Colon (tissue), 2 donors: ENCODE measurements at regions not wholly inside any gene's neighbourhood (a gene's known extent, or its start where the extent isn't known, plus 50 kb on each side); places are given as distances from the start of the nearest gene placed in this dataset.

ENCODE experiments used
- FAIRE-seq: peaks from 2 replicates; lab custom pipeline; 2012; peaks lifted over from hg19 to GRCh38; lab: Jason Lieb, UNC
- donor health status: control.
- donor health status: control.

GRCh38 chr4:128354205-128354821 is 66.7 kb upstream of the PGRMC2 start:
- FAIRE-seq: no peak

- no peak for FAIRE-seq
Observed at GRCh38 chr4:128353791-128354190, 66.2 kb upstream of the PGRMC2 start.

DNA sequence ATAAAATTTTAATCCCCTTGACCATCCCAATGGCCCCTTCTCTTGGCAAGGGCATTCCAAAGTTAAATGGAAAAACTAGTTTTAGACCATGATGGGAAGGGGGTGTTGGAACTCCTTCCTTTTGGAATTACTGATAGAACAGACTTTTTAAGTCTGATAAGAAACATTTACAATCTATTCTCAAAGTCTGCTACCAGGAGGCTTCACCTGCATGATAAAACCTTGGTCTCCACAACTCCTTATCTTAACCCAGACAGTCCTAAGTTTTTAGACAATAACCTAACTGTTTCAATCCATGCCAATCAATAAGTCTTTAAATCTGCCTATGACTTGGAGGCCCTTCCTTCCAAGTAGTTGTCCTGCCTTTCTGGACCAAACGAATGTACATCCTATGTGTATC is 63.9 kb upstream of the PGRMC2 start:
- no peak for FAIRE-seq

GRCh38 chr4:128350449-128351045 is 62.9 kb upstream of the PGRMC2 start:
- no peak for FAIRE-seq

- FAIRE-seq: no peak
Observed at GRCh38 chr4:128349921-128350320, 62.3 kb upstream of the PGRMC2 start.

DNA sequence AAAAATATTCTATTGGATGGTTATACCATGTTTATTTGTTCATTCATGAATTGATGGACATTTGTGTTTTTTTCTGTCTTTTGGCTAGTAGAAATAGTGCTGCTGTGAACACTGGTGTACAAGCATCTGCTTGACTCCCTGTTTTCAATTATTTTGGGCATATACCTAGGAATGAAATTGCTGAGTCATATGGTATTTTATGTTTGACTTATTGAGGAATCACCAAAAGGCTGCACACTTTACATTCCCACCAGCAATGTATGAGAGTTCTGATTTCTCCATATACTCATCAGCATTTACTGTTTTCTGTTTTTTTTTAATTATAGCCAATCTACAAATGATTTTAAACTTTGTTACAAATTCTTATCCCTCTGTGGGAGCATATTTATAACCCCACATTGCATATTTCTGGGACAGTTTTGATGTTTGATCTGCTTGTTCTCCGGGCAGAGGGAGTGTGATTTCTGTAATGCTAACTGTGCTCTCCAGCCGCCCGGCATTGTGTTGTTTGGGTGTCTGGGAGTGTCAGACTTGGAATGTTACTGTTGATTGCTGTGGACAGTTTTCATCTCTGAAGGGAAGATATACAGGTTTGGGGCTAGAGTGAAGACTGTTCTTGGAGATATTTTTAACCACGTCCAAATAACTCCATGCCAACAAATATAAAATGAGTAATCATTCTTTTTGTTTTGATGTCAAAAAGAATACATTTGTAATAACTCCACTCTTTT is 60.5 kb upstream of the PGRMC2 start:
- no peak for FAIRE-seq

GRCh38 chr4:128347175-128347868 is 59.7 kb upstream of the PGRMC2 start:
- FAIRE-seq: no peak

DNA sequence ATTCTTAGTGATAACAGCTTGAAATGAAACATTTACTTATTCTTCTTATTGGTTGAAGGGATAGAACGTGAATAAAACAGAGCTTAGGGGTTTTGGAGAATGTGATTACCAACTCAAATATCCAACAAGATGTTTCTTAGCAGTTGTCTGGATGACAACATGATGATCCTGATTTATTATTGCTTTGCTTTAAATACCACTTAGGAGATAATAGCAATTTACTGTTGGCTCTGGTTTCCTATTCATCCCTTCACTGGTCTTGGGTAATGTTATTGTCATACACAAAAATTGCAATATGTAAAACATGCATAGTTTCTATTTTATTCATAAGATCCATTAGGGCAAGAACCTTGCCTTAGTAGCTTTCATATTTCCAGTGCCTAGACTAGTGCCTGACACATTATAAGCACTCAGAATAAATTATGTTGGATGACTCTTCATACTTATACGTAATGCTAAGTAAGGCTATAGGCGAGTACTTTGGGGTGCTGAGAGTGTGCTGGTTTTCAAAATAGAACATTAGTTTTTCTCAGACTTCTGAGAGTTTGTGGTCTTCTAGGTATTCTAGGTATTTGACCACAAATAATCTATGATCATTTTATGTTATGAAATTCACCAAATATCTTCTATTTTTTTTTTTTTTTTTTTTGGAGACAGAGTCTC is 58.6 kb upstream of the PGRMC2 start:
- FAIRE-seq: no peak

GRCh38 chr4:128345650-128346049 is 58.0 kb upstream of the PGRMC2 start:
- no peak for FAIRE-seq

DNA sequence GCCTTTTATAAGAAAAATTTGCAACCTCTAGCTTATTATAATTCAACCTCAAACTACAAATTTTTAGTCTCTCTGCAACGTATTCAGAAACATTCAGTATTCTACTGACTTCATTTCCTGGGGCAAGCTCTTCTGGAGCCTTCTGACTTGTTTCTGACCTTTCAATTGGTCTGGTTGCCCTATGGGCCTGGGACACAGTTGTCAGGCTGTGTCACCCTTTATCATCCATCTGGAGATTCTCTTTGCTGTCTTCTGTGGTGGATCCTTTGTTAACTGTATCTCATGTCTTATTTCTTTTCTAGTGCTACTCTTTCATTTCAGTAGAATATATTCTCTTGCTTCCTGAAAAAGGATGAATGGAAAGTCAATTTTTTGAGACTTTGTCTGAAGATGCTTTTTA is 55.1 kb upstream of the PGRMC2 start:
- FAIRE-seq: no peak

GRCh38 chr4:128341634-128342033 is 54.0 kb upstream of the PGRMC2 start:
- no peak for FAIRE-seq

- no peak for FAIRE-seq
Observed at GRCh38 chr4:128338634-128339355, 51.2 kb upstream of the PGRMC2 start.

- FAIRE-seq: no peak
Observed at GRCh38 chr4:128337863-128338262, 50.2 kb upstream of the PGRMC2 start.
